ENCODE measurements at regions not wholly inside any gene's neighbourhood (a gene's known extent, or its start where the extent isn't known, plus 50 kb on each side); places are given as distances from the start of the nearest gene placed in this dataset.

DNA sequence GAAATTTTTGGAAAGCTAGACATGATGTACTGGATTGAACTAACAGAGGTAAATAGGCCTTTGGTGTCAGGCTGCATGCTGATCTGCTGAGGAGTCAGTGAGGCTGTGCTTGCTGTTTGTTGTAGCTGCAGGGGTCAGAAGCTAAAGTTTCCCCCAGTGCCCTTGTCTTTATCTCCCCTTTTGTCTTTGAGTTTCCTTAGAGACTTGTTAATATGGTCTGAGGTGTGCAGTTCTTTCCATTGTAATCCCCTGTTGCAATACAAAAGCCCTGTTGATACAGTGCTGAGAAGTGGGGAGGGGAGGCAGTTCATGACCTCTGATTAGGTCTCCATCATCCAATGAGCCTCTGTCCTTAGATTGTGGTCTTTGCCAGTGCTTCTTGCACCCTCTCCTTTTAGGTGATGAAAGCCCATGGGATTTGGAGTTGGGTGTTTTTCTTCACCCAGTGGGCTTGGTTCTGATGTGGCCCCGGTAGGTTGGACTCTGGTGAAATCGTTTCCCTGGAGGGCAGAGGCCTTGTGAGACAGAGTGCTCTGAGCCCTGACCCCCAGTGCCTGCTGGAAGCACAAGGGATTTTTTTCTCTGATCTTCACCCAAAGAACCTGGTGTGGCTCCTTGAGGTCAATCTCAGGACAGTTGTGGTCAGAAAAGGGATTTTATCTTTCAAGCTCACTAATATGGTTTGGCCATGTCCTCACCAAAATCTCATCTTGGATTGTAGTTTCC, 163.1 kb downstream of the TMEM18 start:
- no peak for DNase-seq (ENCODE audit: low spot score)

DNA sequence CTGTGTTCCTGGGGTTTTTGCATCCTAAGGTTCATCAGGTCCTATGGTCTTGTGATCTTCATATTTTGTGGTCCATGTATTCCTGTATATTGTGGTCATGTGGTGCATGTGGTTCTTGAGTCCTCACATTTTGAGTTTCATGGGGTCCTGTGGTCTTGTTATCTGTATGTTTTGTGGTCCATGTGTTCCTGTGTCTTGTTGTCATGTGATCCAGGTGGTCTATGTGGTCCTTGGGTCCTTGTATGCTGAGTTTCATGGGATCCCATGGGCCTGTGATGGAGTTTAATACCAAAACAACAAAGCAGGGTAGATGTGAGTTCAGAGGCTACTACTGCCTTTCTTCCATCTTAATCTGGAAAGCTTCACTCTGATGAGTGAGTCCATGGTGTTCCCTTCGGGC, 166.4 kb downstream of the TMEM18 start:
- DNase-seq (ENCODE audit: low spot score), result no peak

DNA sequence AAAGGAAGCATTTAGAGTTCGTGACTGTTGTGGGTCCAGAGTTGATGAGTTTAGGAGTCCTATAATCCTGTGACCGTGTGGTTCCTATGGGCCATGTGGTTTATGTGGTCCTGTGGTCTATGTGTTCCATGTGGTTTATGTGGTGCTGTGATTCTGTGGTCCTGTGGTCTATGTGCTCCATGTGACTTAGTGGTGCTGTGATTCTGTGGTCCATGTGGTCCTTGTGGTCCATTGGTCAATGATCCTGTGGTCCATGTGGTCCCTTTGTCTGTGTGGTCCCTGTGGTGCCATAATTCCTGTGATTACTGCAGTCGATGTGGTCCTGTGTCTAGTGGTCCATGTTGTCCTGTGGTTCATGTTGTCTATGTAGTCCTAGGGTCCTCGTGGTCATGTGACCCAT, 167.3 kb downstream of the TMEM18 start:
- DNase-seq (ENCODE audit: low spot score), result no peak

DNA sequence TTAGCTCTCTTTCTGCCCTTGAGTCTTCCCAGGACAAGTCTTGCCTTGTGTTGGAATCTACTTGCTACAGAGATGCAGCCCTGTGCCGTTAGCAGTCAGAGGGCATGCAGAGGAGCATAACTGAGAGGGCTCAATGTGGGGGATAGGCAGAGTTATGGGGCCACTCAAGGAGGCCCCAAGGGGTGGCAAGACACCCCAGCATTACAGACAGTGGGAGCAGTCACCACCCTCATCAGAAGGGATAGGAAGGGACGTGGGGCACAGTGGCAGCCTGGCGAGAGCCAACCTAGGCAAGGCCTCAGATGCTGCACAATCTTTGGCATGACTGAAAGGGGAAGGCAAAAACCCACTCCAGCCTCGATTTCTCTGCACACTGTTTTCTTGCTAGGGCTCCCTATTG, 169.1 kb downstream of the TMEM18 start:
- DNase-seq (ENCODE audit: low spot score), result no peak

DNA sequence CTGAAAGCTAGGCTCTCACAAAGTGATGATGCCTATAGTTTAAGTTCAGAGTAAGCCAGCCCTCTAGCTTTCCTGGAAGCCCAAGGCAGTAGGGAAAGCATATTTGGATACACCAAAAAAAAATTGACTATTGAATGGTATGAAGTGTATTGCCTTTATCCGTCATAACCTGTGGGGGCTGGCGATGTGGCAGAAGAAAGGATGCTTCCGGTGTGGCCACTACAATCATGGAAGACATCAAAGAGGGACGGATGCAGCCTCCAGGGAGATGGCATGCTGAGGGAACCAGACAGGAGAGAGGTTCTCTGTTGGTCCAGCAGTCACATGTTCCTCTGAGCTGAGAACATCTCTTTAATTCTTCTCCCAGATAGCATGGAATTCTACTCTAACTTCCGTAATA, 170.3 kb downstream of the TMEM18 start:
- no peak for DNase-seq (ENCODE audit: low spot score)

DNA sequence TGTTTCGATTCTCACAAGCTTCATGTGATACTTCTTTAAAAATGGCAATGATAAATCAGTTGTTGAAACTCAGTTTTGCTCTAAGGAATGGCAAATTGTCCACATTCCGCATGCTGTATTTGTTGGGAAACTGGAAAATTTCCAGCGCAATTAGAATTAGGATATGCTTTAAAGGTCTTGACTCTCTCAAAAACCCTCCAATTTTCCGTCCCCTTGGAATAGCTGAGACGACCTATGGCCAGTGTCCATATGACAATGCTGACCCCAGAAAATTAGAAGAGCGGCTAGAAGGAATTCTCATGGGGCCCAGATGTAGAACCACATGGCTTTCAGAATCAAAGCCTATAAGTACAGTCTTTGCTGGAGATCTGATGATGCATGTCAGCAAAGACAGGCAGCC, 170.8 kb downstream of the TMEM18 start:
- no peak for DNase-seq (ENCODE audit: low spot score)

DNA sequence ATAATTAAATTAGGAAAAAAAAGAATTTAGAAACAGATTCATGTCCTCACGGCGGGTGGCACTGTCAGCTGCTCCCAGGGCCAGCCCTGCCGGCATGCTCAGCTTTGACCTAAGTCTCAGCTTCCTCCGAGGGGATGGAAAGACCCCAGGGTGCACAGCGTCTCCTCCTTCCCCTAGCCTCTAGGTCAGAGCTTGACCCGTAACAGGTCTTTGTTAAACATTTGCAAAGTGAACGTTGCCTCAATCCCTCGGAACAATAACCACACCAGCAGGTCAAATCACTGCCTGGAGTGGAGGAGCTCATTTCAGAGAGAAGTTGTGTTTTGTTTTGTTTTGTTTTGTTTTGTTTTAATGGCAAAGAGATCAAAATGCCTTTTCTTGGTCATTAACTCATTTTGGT, 171.3 kb downstream of the TMEM18 start:
- no peak for DNase-seq (ENCODE audit: low spot score)

DNA sequence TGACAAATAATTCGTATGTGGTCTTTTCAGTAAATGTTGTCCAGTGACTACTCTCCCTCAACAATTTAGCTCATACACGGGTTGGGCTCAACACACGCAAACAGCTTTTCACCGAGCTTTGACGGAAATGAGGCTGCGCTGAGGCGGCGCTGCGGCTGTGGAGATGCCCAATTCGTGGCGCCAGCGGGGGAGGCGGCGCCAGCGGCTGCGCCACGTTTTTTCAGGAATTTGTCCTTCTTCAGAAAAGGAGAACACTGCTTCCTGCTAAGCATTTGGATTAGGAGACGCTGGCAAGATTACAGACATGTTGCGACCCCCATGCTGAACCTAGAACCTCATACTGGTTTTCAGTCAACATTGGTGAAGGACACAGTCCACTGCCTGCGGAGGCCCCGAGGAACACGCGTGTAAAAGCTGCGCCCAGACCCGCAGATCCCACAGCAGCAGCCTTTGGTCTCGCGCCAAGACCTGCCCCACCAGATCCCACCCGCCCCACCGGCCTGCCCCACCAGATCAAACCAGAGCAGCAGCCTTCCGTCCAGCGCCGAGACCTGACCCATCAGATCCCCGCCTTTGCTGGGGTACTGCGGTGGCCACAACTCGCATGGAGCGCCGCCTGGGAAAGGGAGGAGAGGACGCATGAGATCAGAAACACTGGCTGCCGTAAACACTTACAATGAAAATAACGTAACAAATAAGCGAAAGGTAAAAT, 173.8 kb downstream of the TMEM18 start:
- no peak for DNase-seq (ENCODE audit: low spot score)

DNA sequence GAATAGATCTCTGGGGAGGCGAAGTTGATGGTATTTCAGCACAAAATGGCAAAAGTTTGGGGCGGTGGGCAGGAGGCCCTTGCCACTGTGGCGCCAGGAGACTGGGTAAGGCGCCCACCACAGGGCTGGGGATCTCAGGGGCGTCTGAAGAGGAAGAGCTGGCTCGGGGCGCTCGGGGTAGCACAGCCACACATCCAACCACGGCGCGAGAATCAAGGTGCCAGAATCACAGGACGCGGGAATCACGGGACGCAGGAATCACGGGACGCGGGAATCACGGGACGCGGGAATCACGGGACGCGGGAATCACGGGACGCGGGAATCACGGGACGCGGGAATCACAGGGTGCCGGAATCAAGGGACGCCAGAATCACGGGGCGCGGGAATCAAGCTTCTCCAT, 174.4 kb downstream of the TMEM18 start:
- no peak for DNase-seq (ENCODE audit: low spot score)

DNA sequence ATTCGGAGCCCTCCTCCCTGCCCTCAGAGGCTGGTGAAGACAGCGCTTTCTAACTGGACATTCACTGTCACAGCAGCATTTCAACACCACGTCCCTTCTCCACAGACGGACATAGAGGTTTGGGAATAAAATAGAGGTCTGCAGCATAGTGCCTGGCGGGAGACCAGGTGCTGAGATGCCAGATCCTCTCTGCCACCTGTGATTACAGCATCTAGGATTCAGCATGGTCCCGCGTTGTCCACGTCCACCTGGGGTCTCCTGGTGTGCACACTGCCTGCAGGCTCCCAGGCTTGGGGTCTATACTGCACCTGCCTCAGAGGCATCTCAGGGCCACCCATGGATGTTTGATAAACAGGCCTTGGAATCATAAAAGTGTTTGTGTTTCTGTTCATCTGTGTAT, 175.5 kb downstream of the TMEM18 start:
- DNase-seq (ENCODE audit: low spot score), result no peak

DNA sequence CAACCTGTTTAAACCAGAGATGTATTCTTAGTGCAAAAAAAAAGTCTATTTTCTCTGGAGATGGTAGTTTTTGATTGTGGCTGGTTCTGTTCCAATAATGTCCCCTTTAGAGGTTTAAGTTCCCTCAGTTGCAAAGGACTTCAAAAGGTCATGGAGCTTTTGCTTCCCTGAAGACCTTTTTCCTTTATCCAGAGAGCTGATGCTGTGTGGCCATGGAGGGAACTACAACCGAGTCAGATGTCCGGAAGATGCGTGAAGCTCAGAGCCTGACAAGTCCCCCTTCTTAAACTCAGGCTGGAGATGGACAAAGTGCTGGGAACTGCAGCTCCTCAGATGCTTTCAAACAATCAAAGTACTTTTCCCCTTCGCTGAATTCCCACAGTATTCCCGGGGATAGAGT, 176.1 kb downstream of the TMEM18 start:
- peak; percentile 20 for DNase-seq (ENCODE audit: low spot score)

DNA sequence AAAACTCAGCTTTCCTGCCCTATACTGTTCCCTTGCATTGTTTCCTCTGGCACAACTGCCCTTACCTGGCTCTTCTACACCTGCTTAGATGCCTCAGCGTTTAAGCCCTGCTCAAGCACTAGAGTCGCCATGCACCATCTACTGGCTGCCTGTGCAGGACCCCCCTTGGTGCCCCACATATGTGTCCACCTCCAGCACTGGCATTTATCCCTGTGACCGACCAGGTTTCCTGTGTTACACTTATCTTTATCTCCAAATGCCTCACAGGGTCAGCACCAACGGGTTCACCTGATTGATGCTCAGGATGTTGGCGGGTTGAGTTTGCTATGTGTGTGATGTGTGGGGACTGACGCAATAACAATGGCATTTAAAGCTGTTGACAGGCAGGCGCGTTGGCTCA, 177.5 kb downstream of the TMEM18 start:
- DNase-seq (ENCODE audit: low spot score), result no peak

DNA sequence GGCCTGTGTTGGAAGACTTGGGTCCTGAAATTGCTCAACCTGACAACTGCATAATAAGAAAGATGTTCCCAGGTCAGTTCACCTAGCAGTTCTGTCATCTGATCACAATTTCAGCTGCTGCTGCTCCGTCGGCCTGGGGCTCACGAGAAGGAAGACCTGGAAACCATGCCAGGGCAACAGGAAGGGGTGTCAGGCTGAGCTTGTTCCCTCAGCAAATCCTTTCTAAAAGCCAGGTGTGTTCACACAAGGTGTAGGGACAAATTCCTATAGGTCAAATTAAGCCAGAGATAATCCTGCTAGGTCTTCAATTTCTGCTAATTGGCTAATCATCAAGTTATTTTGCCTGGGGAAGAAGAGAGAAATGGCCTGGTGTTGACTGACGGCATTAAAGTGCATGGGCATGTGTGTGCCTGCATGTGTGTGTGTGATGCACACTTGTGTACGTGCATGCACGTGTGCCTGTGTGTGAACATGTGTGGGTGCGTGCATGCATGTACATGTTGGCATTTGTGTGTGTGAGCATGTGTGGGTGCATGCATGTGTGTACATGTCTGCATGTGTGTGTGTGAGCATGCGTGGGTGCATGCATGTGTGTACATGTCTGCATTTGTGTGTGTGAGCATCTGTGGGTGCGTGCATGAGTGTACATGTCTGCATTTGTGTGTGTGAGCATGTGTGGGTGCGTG, 178.6 kb downstream of the TMEM18 start:
- no peak for DNase-seq (ENCODE audit: low spot score)

DNA sequence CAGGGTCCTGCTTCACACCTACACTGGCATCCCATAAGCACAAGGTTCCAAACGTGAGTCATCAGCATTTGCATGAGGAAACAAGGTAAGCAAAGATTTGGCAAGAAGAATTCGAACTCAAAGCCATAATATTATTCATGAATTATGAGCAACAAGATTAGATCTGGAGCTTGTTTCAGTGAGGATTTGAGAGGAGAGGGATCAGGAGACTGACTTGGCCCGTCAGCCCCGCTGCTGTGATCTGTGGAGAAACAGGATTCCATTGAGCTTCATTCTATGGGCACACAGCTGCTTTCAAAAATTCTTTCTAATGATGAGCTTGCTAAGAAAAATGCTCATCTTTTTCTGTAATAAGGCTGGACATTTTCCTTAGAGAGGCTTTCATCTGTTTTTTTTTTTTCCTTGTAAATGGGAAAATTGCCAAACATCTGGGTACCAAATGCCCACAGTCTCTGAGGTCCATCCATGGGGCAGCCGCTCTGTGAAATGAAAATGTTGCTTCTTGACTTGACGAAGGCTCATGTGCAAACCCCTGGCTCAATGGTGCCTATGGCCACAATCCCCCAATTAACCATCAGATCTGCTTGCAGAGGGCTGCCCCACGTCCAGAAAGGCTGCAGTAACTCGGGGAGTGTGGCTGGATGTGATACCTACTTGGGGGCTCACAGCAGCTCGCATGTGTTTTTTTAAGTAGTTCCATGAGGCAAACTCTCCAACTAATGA, 179.3 kb downstream of the TMEM18 start:
- DNase-seq (ENCODE audit: low spot score), result no peak

DNA sequence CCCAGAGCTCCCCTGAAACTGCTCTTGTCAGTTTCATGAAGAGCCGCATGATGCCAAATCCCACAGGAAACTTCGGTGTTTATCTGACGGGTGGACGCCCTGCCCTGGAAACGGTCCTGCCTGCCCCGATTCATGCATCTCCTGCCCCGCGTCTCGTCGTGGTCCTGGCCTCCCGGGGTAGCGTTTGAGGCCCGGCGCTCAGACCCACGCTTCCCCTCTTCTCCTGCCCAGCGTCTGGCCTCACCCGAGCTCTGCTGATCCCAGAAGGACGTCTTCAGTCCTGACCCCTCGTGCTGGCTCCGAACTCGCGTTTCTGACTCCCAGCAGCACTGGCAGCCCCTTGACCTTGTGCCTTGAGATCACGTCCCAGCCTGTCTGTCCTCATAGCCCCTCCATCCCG, 180.5 kb downstream of the TMEM18 start:
- DNase-seq (ENCODE audit: low spot score), result no peak

DNA sequence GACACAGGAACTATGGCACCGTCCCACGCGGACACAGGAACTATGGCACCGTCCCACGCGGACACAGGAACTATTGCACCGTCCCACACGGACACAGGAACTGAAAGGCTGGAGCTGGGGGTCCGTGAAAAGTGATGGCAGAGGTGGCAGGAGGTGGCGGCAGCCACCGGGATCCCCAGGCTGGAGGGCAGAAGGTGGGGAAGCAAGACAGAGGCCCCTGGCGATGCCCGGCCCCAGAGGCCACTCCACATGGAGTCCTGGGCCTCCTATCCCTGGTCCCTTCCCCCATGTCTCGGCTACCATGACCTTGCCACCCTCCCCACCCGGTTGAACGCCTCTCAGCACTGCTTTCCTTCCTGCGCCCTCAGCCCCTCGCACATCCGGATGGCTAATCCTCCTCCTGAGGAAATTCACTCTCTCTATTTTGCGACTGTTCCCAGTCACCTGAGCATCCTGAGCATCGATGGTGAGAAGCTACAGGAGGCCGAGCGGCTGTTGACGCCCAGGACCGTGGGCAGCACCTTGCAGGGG, 181.4 kb downstream of the TMEM18 start:
- DNase-seq (ENCODE audit: low spot score), result no peak

DNA sequence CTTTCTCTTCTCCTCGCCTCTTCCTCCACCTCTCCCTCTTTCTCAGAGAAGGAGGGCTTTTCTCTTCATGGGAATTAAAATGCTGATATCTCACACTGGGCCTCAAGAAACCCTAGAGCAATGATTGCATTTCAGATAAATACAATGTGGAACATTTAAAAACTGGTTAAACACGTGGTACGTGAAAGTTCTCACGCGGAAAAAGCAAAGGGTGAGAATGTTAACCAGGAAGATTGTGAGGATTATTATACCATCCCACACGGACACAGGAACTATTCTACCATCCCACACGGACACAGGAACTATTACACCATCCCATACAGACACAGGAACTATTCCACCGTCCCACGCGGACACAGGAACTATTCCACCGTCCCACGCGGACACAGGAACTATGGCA, 182.4 kb downstream of the TMEM18 start:
- DNase-seq (ENCODE audit: low spot score), result no peak

DNA sequence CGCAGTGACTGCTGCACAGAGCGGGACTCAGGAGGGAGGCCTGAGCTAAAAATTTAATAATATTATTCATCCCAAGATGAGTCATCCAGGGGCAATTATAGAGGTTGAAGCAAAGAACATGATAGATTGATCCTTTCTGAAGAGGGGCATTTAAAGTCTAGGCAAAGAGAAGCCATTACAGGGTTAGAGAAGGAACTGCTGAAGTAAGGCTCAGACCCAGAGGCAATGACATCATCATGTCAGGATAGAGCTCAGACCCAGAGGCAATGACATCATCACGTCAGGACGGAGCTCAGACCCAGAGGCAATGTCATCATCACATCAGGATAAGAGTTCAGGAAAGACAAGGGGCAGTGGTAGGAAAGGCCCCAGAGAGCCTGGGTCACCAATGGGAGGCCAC, 184.0 kb downstream of the TMEM18 start:
- no peak for DNase-seq (ENCODE audit: low spot score)

DNA sequence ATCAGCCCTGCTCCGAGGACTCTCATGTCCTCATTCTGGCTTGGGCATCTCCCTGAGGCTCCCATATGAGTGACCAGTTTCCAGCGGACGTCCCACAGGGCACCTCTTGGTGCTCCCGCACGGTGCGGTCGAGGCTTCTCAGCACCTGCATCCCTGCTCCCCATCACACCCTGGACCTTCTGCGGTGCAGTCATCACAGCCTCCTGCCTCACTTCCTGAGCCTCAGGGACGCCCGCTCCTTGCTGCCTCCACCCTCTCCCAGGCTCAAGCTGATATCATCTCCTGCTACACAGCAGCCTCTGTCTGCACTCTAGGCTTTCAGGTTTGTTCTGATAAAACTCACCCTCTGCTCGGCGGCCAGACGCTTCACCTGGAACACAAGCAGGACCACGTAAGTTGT, 185.0 kb downstream of the TMEM18 start:
- DNase-seq (ENCODE audit: low spot score), result peak; percentile 25

DNA sequence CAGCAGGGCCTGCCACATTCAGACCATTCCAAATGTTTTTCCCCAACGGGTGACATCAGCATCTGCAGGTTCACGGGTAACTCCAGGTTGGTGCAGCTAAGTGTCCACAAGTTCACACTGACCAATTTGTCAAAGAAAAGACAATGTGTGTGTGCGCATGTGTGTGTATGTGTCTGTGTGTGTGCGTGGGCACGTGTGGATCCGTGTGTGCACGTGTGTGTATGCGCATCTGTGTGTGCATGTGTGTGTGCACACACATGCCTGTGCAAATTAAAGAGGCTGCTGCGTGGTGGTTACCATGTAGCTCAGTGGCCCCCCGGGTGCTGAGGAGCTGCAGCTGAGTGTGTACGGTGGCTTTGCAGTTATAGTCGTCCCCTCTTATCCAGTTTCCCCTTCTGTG, 187.4 kb downstream of the TMEM18 start:
- no peak for DNase-seq (ENCODE audit: low spot score)

DNA sequence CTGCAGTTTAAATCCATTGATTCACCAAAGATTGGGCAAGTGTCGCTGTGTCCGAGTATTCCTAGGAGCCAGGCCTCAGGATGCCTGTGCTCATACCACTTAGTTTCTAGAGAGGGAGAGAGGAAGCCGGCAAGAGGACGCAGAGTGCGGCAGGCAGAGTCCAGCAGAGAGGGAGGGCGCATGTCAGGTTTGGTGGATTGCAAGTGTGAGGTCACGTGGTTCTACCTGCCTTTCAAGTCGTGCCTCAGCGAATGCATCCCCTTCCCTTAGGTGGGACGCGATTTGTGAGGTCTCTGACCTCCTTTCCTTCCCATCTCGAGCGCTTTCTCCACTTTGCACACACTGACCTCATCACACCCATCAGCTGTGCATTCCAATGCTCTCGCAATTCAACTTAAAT, 188.1 kb downstream of the TMEM18 start:
- DNase-seq (ENCODE audit: low spot score), result no peak

Data from SK-N-DZ (cell line).